ENCODE measurements at regions not wholly inside any gene's neighbourhood (a gene's known extent, or its start where the extent isn't known, plus 50 kb on each side); places are given as distances from the start of the nearest gene placed in this dataset.

GRCh38 chr5:72746736-72747135, 69.7 kb upstream of the TNPO1 start:
- TF ChIP-seq POLR2A (IDR thresholded peaks at IDR 0.05; ENCODE audit: low read depth) (no peak), CTCF (IDR thresholded peaks at IDR 0.05) (no peak)

Data from esophagus muscularis mucosa (tissue), 3 donors.